ENCODE measurements at regions not wholly inside any gene's neighbourhood (a gene's known extent, or its start where the extent isn't known, plus 50 kb on each side); places are given as distances from the start of the nearest gene placed in this dataset.
"Not testable (repeated sequence)": the region's sequence is repeated elsewhere in the genome, so short reads cannot be mapped to it uniquely, and the experiment has no call there.

DNA sequence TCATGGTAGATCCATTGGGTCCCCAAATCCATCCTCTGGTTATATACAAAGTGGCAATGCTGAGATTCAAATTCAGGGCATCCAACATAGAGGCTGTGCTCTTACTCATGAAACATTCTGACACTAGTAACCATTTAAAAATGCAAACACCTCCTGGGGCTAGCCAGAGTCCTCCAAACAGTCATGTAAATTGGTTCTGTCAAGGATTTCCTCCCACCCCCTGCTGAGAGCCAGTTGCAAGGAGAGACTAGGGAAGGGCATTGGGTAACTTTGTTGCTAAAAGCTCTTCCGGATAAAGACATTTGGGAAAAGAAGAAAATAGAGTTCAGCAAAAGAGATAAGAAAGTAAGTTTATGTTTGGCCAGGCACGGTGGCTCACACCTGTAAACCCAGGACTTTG is 58.3 kb downstream of the ART5 start:
- not testable (repeated sequence) for H3K27ac ChIP-seq (ENCODE audit: poor library complexity, severe bottlenecking); H3K4me1 ChIP-seq (ENCODE audit: insufficient read depth, poor library complexity, severe bottlenecking); H3K36me3 ChIP-seq (ENCODE audit: low read depth); DNase-seq (ENCODE audit: low spot score); ATAC-seq (ENCODE audit: low read depth); H3K9me3 ChIP-seq (ENCODE audit: severe bottlenecking); H3K4me3 ChIP-seq (ENCODE audit: severe bottlenecking); H3K27me3 ChIP-seq (ENCODE audit: insufficient read depth, poor library complexity, severe bottlenecking)

DNA sequence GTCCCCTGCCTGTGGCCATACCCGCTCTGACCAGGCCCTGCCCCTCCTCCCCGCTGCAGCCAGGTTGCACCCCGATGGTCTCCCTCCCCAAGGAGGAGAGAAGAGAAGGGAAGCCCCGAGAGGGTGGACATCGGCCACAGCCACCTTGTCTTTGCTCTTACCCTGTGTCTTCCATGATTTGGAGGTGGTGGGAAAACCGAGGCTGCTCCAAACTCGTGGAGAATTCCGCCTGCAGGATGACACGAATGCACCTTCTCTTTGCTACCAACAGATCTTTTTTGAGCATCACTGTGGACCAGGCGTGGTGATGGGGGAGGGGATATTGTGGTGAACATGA is 60.4 kb downstream of the ART5 start:
- not testable (repeated sequence) for H3K9me3 ChIP-seq (ENCODE audit: severe bottlenecking); DNase-seq (ENCODE audit: low spot score); H3K4me3 ChIP-seq (ENCODE audit: severe bottlenecking); H3K36me3 ChIP-seq (ENCODE audit: low read depth); H3K27ac ChIP-seq (ENCODE audit: poor library complexity, severe bottlenecking); ATAC-seq (ENCODE audit: low read depth); H3K27me3 ChIP-seq (ENCODE audit: insufficient read depth, poor library complexity, severe bottlenecking); H3K4me1 ChIP-seq (ENCODE audit: insufficient read depth, poor library complexity, severe bottlenecking)
- TF ChIP-seq, protein P1, sequence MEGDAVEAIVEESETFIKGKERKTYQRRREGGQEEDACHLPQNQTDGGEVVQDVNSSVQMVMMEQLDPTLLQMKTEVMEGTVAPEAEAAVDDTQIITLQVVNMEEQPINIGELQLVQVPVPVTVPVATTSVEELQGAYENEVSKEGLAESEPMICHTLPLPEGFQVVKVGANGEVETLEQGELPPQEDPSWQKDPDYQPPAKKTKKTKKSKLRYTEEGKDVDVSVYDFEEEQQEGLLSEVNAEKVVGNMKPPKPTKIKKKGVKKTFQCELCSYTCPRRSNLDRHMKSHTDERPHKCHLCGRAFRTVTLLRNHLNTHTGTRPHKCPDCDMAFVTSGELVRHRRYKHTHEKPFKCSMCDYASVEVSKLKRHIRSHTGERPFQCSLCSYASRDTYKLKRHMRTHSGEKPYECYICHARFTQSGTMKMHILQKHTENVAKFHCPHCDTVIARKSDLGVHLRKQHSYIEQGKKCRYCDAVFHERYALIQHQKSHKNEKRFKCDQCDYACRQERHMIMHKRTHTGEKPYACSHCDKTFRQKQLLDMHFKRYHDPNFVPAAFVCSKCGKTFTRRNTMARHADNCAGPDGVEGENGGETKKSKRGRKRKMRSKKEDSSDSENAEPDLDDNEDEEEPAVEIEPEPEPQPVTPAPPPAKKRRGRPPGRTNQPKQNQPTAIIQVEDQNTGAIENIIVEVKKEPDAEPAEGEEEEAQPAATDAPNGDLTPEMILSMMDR (IDR thresholded peaks at IDR 0.05; ENCODE audit: poor library complexity, severe bottlenecking) = peak; percentile 52

DNA sequence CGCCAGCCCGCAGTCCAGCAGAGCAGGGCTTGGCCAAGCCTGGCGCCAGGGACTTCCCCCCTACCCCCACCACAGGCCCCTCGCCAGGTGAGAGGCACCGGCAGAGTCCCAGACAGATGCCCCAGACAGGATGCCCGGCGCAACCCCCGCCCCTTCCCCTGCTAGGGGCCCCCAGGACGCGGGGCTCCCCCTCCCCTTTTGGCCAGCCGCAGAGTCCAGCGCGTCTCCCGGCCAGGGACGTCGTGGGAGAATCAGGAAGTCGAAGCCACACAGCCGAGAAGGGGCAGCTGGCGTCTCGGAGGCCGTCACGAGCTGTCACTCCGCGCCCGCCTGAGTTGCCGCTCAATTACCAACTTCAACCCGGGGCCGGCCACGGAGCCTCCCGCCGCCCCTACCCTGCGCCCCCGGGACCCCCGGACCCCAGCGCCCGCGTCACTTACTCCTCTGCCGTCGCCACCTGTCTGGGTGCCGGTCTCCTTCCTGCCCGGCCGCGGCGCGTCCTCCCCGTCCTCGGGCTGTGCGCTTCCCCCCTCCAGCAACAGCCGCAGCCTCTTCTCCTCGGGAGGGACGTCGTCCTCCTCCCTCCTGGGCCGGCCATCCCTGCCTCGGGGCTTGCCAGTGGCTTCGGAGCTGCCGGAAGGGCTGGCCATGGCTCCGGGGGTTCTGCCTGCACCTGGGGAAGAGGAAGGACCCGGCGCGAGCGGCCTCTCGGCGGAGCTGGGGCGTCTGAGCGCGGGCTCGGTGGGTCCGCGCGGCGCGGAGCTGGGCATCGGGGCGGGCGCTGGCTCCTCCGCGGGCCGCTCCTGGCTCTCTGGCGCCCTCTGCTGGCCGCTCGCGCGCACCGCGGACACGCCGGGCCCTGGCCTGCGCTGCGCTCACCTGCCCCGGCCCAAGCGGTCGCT is 61.1 kb downstream of the ART5 start:
- not testable (repeated sequence) for H3K27me3 ChIP-seq (ENCODE audit: insufficient read depth, poor library complexity, severe bottlenecking); H3K9me3 ChIP-seq (ENCODE audit: severe bottlenecking); DNase-seq (ENCODE audit: low spot score); H3K36me3 ChIP-seq (ENCODE audit: low read depth); H3K4me1 ChIP-seq (ENCODE audit: insufficient read depth, poor library complexity, severe bottlenecking); H3K27ac ChIP-seq (ENCODE audit: poor library complexity, severe bottlenecking)
- TF ChIP-seq, protein P1 (IDR thresholded peaks at IDR 0.05; ENCODE audit: poor library complexity, severe bottlenecking) = peak; percentile 83
- peak; percentile 41; the same call in 1 of the 3 replicates for ATAC-seq (ENCODE audit: low read depth)
- H3K4me3 ChIP-seq (ENCODE audit: severe bottlenecking) = peak overlapping the region; percentile 22

DNA sequence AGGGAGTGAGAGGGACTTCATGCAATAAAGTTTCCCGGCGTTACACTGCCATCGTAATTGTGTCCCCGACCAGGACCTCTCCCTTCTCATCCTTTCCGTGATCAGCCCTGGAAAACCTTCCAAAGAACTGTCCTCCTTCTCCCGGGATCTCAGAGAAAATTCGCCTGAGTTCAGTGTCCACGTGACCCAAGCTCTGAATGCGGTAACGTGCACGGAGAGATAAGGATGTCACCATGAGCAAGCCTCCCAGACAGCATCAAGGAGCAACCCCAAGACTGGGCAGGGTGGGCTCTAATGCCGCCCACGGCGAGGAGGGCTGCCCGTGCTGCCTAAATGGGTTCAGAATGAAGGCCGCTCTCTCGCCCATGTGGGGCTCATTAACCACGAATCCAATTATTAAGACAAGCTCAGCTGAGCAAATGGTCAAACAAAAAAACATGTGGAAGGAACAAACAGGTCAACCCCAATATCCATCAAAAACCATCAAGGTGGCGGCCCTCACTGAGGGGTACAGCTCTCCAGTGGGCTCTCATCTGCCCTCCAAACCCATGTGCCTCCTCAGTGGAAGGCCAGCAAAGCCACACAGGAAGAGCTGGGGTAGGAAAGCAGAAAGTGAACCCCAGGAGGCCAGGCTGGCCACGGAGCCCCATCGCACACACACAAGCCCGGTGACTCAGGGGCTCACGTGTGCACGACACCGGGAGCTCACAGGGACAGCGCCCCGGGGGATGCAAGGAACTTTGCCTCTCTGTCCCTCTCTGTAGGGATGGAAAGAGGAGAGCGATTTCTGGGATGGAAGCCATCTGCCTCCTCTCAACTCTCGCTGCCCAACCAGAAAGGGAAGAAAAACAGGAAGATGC is 62.0 kb downstream of the ART5 start:
- not testable (repeated sequence) for DNase-seq (ENCODE audit: low spot score); H3K4me1 ChIP-seq (ENCODE audit: insufficient read depth, poor library complexity, severe bottlenecking); H3K36me3 ChIP-seq (ENCODE audit: low read depth); H3K4me3 ChIP-seq (ENCODE audit: severe bottlenecking); H3K9me3 ChIP-seq (ENCODE audit: severe bottlenecking); H3K27me3 ChIP-seq (ENCODE audit: insufficient read depth, poor library complexity, severe bottlenecking); ATAC-seq (ENCODE audit: low read depth); H3K27ac ChIP-seq (ENCODE audit: poor library complexity, severe bottlenecking)

DNA sequence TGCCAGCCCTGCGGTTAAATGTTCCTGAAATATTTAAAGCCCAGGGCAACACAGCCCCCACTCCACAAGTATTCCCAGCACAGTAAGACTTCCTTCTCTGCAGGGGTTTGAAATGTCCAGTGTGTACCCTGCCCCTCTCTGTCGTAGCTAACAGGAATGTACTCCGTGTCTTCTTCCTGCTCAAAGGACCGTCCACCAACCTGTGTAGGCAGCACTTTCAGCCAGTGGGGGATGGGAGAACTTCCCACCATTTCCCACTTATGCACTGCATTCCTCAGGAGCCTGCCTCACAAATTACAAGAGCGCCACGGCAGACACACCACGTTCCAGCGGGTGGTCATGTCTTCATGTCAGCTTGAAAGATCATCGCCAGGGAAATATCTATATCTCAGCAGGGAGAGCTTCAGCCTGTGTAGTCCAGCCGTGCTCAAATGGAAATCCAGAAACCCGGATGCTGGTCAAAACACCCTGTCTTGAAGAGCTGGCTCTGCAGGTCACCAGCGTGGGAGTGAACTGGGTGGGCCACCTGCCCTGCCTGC is 65.7 kb downstream of the ART5 start:
- not testable (repeated sequence) for ATAC-seq (ENCODE audit: low read depth); H3K27ac ChIP-seq (ENCODE audit: poor library complexity, severe bottlenecking); H3K9me3 ChIP-seq (ENCODE audit: severe bottlenecking); H3K4me1 ChIP-seq (ENCODE audit: insufficient read depth, poor library complexity, severe bottlenecking); H3K27me3 ChIP-seq (ENCODE audit: insufficient read depth, poor library complexity, severe bottlenecking); DNase-seq (ENCODE audit: low spot score); H3K4me3 ChIP-seq (ENCODE audit: severe bottlenecking); H3K36me3 ChIP-seq (ENCODE audit: low read depth)

DNA sequence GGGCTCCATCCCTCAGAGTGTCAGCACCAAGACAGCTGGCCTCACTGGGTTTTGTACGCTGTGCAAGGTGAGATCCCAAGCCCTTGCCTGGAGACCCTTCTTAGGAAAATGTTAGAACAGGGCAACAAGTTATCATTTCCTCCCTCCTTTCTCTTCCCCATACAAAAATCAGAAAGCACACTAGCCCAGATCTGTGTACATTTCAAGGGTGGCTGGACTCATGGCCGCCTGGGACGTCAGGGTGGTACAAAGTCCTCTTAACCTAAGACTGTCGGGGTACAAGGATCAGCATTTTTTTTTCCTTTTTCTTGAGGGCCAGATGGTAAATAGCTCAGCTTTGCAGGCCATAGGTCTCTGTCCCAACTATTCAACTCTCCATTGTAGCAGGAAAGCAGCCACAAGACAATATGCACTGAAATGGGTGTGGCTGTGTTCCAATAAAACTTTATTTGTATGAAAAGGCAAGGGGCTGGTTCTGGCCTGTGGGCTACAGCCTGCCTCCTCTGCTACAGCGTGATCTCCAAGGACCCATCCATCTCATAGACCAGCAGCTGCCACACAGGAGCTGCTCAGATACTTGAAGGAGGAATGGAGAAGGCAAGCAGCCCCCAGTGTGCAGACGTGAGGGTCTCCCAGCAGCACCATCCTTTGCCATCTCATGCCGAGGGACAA is 68.7 kb downstream of the ART5 start:
- not testable (repeated sequence) for H3K27me3 ChIP-seq (ENCODE audit: insufficient read depth, poor library complexity, severe bottlenecking); DNase-seq (ENCODE audit: low spot score); ATAC-seq (ENCODE audit: low read depth); H3K36me3 ChIP-seq (ENCODE audit: low read depth); H3K27ac ChIP-seq (ENCODE audit: poor library complexity, severe bottlenecking); H3K4me1 ChIP-seq (ENCODE audit: insufficient read depth, poor library complexity, severe bottlenecking); H3K9me3 ChIP-seq (ENCODE audit: severe bottlenecking); H3K4me3 ChIP-seq (ENCODE audit: severe bottlenecking)

DNA sequence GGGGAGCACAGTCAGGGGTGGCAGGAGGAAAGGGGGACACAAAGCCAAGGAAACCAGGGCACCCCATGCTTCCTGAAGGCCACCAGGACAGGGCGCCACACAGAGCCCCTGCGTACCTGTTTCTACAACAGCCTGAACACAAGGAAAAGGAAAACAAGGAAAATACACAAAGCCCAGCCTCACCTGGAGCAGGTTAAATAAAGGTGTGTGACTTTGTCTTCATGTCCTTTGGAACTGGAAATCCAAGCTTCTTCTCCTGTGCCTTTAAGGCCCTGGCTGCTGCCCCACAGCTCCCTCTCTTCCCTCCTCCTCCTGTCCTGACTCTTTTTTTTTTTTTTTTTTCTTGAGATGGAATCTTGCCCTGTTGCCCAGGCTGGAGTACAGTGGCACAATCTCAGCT is 70.0 kb downstream of the ART5 start:
- not testable (repeated sequence) for H3K27ac ChIP-seq (ENCODE audit: poor library complexity, severe bottlenecking); H3K36me3 ChIP-seq (ENCODE audit: low read depth); ATAC-seq (ENCODE audit: low read depth); H3K4me3 ChIP-seq (ENCODE audit: severe bottlenecking); H3K27me3 ChIP-seq (ENCODE audit: insufficient read depth, poor library complexity, severe bottlenecking); H3K9me3 ChIP-seq (ENCODE audit: severe bottlenecking); H3K4me1 ChIP-seq (ENCODE audit: insufficient read depth, poor library complexity, severe bottlenecking); DNase-seq (ENCODE audit: low spot score)

DNA sequence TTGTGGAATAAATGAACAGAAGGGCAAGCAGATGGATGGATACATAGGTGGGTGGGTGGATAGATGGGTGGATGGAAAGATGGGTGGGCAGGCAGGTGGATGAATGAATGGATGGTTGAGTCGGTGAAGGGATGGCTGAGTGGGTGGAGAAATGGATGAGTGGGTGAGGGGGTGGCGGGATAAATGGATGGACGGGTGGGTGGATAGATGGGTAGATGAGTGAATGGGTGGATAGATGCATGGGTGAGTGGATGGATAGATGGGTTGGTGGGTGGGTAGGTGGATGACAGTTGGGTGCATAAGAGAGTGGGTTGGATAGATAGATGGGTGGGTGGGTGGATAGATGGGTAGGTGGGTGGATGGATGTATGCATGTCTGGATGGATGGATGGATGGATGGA is 76.0 kb downstream of the ART5 start:
- H3K27ac ChIP-seq (ENCODE audit: poor library complexity, severe bottlenecking); H3K4me3 ChIP-seq (ENCODE audit: severe bottlenecking); DNase-seq (ENCODE audit: low spot score); H3K27me3 ChIP-seq (ENCODE audit: insufficient read depth, poor library complexity, severe bottlenecking); H3K36me3 ChIP-seq (ENCODE audit: low read depth); H3K4me1 ChIP-seq (ENCODE audit: insufficient read depth, poor library complexity, severe bottlenecking); H3K9me3 ChIP-seq (ENCODE audit: severe bottlenecking); ATAC-seq (ENCODE audit: low read depth): not testable (repeated sequence)
